Cardiac fibroblast (primary cell): ENCODE measurements at regions not wholly inside any gene's neighbourhood (a gene's known extent, or its start where the extent isn't known, plus 50 kb on each side); places are given as distances from the start of the nearest gene placed in this dataset.
"Not testable (repeated sequence)": the region's sequence is repeated elsewhere in the genome, so short reads cannot be mapped to it uniquely, and the experiment has no call there.

ENCODE experiments used
- DNase-seq, 2 donors: peaks; one replicate each; pipeline versions ENCODE4 v3.0.0 to v3.0.0-alpha.2; 2010; ENCODE audit warnings: low read depth in 2 of 2
- H3K4me3 ChIP-seq, 2 donors: replicated peaks in 1 of 2; 1 replicate in 1 of 2; 2 replicates in 1 of 2; pipeline ENCODE4 v1.5.1; 2011; ENCODE audit warnings: low read depth in 2 of 2, low read length in 2 of 2, mild to moderate bottlenecking in 2 of 2, moderate library complexity in 1 of 2
- TF ChIP-seq, protein P1 (sequence below): IDR thresholded peaks from one replicate; pipeline ENCODE4 v1.5.1; 2011; ENCODE audit warnings: low read depth, mild to moderate bottlenecking, low read length, inconsistent platforms

DNA sequence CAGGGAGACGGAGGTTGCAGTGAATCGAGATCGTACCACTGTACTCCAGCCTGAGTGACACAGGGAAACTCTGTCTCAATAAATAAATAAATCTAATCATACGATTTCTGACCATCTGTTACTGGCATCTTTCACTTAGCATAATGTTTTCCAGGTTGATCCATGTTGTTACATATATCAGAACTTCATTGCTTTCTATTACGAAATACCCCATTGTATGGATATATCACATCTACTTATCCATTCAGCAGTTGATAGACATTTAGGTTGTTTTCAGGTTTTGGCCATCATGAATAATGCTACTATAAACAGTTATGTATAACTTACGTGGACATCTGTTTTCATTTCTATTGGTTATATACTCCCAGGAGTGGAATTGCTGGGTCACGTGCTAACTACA, 303.9 kb downstream of the PAX3 start:
- H3K4me3 ChIP-seq: no peak overlapping the region
- TF ChIP-seq, protein P1, sequence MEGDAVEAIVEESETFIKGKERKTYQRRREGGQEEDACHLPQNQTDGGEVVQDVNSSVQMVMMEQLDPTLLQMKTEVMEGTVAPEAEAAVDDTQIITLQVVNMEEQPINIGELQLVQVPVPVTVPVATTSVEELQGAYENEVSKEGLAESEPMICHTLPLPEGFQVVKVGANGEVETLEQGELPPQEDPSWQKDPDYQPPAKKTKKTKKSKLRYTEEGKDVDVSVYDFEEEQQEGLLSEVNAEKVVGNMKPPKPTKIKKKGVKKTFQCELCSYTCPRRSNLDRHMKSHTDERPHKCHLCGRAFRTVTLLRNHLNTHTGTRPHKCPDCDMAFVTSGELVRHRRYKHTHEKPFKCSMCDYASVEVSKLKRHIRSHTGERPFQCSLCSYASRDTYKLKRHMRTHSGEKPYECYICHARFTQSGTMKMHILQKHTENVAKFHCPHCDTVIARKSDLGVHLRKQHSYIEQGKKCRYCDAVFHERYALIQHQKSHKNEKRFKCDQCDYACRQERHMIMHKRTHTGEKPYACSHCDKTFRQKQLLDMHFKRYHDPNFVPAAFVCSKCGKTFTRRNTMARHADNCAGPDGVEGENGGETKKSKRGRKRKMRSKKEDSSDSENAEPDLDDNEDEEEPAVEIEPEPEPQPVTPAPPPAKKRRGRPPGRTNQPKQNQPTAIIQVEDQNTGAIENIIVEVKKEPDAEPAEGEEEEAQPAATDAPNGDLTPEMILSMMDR: no peak
- no peak for DNase-seq

DNA sequence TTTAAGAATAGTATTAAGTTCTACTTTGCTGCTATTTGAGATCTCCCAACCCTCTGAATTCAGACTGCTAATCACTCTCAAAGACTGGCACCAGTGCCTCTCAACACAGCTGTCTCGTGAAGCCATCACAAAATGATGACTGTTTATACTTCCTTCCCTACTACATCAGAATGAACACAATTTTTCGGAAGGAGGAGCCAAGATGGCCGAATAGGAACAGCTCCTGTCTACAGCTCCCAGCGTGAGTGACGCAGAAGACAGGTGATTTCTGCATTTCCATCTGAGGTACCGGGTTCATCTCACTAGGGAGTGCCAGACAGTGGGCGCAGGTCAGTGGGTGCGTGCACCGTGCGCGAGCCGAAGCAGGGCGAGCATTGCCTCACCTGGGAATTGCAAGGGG, 314.4 kb downstream of the PAX3 start:
- not testable (repeated sequence) for H3K4me3 ChIP-seq, DNase-seq

DNA sequence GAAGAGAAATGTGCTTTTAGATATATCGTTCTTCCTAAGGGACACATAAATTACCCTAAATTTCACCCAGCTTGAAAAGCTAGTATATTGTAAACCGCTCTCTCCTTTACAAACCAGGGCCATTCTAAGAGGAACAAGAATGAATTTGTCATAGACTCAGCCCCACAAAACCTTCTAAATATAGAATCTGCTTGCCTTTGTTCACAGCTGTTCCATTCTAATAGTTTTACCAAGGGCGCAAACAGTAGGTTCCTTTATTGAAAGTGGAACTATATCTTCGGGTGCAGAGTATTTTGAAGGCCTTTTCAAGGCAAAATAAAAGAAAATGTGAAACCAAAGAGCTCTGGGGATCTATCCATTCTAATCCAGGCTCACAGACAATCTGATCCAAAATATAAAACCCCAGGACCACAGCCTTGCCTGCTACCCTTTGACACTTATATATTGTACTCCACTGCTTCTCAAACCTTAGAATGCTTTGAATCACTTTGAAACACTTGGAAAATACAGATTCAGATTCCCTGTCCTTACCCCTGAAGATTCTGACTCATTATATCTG, 316.8 kb downstream of the PAX3 start:
- no peak for DNase-seq
- H3K4me3 ChIP-seq: no peak overlapping the region
- TF ChIP-seq, protein P1: no peak

DNA sequence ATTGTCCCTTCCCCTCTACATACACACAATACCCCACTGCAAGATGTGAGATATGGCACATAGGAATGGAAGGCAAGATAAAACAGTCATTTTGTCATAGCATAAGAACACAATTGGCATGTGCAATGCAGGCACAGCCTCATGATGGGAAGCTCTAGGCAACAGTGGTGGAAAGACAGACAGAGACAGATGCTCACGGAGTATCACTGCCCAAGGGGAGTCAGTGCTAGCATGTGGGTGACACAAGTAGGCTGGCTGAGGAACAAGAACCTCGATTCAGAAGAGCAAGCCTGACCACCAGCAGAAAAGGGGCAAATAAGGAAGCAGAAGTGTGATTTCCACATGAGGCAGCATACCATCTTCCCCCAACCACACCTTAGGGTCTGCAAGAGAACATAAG, 323.6 kb downstream of the PAX3 start:
- DNase-seq: no peak
- H3K4me3 ChIP-seq: no peak overlapping the region
- TF ChIP-seq, protein P1: no peak

DNA sequence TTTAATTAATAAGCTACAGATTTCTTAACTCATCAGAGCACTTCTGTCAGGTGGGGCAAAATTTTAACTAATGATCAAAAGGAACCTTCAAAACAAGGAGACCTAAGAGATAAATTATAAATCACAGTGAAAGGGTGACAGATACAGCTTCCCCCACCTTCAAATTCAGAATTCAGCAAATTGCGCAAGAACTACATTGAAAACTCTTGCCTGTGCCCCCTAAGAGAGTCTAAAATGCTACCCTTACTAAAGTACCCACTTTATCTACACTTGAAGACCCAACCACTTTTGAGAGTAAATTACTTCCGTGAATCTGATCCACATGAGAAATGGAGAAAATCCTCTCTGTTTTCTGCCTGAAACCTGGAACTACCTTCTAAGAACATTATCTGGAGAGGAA, 324.9 kb downstream of the PAX3 start:
- H3K4me3 ChIP-seq: no peak overlapping the region
- TF ChIP-seq, protein P1: no peak
- DNase-seq: no peak

DNA sequence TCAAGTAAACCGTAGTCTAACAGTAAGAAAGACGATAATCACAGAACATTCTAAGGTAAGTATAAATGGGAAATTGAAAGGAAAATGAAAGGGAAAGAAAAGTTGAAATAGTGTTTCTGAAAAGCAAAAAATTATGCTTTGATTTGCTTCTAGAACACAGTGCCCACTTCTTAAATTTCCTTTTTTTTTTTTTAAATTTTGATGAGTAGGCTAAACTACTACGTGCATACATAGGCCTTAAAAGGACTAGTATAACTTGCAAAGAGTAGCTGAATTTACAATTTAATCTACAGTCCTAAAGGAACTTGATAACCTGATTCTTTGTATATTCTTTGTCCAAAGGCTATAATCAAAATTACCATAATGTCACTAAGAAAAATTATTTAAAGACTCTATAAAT, 325.3 kb downstream of the PAX3 start:
- TF ChIP-seq, protein P1: no peak
- H3K4me3 ChIP-seq: no peak overlapping the region
- DNase-seq: no peak

DNA sequence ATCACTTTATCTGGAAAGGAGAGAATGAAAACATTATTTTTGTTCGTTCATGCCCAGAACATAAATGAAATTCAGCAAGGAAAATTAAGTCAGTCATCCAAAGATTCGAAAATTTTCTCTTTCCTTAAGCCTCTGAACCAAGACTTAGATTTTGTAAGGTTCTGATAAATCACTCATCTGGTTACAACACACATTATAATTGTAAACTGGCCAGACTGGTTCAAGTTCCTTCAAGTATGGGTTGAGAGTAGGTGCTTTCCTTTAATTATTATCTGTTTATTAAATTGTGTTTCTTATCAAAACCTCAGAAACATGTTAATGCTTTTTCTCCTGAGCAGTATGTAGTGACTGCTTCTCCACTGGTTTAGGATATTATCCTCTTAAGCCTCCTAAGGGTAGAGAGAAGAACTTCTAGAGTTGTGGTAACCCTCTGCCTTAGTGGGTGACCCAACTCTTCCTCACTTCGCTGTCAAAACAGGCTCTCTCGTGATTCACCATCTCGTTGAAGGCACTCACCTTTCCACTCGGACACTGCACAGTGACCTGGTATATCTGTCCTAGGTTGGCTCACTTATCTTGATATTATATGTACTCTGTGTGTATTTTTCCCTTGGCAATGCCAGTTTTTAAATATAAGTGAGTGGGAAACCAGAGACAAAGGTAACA, 325.9 kb downstream of the PAX3 start:
- no peak overlapping the region for H3K4me3 ChIP-seq
- DNase-seq: no peak
- TF ChIP-seq, protein P1: no peak
